HG02840 (cell line): ENCODE measurements at regions not wholly inside any gene's neighbourhood (a gene's known extent, or its start where the extent isn't known, plus 50 kb on each side); places are given as distances from the start of the nearest gene placed in this dataset.

Experiments used
- ATAC-seq: cut with Tn5 transposase; IDR thresholded peaks from one replicate; pipeline ENCODE4 v1.9.1; 2021; ENCODE audit warnings: mild to moderate bottlenecking, moderate library complexity, moderate number of reproducible peaks; ENCODE audit not compliant: unreplicated experiment, low FRiP score

DNA sequence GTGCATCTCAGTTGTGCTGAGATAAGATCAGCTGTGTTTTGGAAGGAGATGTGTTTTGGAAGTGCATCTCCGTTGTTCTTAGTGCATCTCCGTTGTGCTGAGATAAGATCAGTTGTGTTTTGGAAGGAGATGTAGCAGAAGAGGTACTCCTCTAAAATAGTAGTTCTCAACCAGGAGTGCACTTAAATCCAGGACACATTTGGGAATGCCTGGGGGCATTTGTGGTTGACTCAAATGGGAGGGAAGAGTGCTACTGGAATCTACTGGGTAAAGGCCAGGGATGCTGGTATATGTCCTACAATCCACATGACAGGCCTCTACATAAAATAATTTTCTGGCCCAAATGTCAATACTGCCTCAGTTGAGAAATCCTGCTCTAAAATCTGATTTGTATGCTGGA lies 70.8 kb upstream of the CHRDL1 start:
- no peak for ATAC-seq

GRCh38 chrX:110863883-110864282 lies 68.3 kb upstream of the CHRDL1 start:
- no peak for ATAC-seq

DNA sequence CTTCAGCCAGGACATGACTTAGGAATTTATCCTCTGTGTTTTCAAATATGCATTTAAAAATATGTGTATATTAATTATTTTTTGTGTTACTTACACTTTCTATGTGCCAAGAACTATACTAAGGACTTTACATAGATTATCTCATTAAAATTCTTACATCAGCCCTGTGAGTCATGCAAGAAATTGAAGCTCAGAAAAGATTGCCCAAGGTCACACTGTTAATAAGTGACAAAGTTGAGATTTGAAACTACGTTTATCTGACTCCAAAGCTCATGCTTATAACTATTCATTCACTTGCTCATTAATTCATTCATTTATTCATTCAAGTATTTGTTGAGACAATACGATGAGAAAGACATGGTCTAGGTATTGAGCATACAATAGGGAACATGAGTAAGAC lies 62.9 kb upstream of the CHRDL1 start:
- no peak for ATAC-seq

DNA sequence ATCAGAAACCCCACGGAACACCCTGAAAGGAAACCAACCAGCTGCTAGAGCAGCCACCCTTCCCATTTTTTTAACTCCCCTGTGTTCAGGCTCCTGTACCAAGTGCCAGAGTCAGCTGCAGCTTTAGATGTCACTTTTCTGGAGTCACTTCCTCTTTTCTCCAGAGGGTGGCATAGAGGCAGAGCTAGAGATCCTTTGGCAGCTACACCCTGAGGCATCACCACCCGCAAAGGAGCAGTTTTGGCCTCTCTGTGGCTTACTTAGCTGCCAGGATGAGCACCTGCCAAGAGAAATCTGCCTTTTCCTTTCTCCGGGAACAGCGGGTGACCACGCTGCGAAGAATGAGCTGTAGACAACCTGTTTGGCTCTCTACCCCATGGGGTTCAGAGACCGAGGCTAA lies 58.0 kb upstream of the CHRDL1 start:
- ATAC-seq = no peak

- no peak for ATAC-seq
Measured at GRCh38 chrX:110852180-110852579, 56.6 kb upstream of the CHRDL1 start.

DNA sequence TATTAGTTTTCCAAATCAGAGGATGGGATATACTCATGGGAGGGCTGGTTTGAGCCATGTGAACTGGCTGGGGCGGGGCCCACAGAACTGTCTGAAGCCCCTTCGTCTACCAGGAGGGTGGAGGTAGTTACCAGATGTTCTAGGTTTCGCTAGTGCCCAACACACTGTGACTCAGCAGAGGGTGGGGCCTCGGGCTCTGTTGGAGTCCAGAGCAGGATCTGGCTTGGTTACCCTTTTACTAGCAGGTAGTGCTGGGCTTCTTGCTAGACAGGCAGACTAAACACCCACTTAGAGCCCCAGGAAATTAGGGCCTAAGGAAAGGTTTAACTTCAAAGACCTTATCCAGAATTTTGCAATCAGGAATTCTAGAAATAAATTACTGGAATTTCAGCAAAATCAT lies 56.2 kb upstream of the CHRDL1 start:
- no peak for ATAC-seq

- ATAC-seq = peak; percentile 73
Measured at GRCh38 chrX:110847334-110847733, 51.7 kb upstream of the CHRDL1 start.

DNA sequence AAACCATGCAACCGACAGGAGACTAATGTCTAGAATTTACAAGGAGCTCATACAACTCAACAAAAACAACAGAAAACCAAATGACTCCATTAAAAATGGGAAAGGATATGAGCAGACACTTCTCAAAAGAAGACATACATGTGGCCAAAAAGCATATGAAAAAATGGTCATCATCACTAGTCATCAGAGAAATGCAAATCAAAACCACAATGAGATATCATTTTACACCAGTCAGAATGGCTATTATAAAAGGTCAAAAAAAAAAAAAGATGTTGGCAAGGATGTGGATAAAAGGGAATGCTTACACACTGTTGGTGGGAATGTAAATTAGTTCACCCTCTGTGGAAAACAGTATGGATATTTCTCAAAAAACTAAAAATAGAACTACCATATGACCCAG lies 50.5 kb upstream of the CHRDL1 start:
- ATAC-seq = no peak
